NOMO-1 treated with DMSO at 0.1 percent for 48 hours (cell line): ENCODE measurements at regions not wholly inside any gene's neighbourhood (a gene's known extent, or its start where the extent isn't known, plus 50 kb on each side); places are given as distances from the start of the nearest gene placed in this dataset.
"Not testable (repeated sequence)": the region's sequence is repeated elsewhere in the genome, so short reads cannot be mapped to it uniquely, and the experiment has no call there.

Source experiments
- DNase-seq: peaks from one replicate; lab custom pipeline; 2025; ENCODE audit not compliant: unreplicated experiment; lab: John Stamatoyannopoulos, UW

DNA sequence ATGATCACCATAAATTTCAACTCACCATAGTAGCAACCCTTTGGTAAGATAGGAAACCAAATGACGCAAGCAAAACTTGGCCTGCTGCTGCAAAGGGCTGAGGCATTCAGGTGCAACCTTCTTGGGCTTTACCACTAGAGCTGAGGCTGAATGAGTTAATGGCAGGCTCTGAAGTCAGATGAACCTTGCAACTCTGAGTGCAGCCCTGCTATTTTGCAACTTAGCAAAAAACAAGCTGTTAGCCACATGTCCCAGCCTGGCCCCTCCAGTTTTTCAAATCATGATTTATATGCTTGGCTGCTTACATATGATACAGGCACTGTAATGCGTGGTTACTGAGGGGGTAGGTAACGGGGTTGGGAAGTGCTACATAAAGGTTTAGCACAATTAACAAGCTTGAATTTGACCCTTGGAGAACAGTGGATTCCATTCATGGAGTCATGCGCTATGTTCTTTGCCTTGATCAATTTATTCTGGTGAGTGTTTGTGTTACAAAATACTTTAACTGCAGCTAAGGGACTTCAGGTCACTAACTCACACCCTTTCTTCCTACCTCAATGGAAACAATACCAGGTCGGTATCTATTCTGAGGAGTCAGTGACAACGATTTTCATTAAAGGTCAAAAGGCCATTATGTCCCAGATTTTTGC, 80.5 kb upstream of the PPARGC1A start:
- DNase-seq = no peak

- no peak for DNase-seq
Observed at GRCh38 chr4:23969635-23970145, 79.8 kb upstream of the PPARGC1A start.

DNA sequence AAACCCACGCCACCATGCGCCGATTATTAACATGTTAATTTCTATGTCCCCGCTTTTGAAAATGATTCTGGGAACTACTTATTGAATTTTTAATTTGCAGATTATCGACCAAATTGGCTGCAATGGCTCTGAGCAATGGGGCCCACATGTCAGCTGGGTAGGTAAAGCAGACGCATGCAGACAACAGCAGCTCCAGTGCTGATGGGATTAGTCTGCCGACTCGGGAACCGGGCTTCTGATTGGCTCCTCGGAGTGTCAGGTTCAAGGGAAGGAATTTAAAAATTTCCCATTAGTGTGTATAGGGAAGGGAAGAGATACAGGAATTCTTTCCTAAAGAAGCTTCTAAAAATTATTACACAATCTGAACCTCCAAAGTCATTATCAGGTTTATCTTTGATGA, 77.4 kb upstream of the PPARGC1A start:
- no peak for DNase-seq

- no peak for DNase-seq
Observed at GRCh38 chr4:23966725-23967124, 76.9 kb upstream of the PPARGC1A start.

DNA sequence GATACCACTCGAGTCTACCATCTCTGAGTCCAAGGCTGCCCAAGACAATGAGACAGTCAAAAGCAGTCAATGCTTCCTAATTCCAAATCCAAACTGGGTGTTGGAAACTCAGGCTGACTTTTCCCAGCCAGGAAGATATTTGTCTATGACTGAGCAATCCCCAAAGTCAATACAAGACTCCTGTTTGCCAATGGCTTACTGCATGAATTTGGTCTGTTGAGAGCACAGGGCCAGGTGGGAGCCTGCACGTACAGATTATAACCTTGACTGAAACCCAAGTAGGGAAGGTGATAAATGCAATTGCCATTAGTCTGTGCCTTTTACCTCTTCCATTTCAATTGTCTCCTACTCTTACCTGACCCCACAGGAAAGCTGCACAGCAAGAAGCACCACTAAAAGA, 72.6 kb upstream of the PPARGC1A start:
- no peak for DNase-seq

DNA sequence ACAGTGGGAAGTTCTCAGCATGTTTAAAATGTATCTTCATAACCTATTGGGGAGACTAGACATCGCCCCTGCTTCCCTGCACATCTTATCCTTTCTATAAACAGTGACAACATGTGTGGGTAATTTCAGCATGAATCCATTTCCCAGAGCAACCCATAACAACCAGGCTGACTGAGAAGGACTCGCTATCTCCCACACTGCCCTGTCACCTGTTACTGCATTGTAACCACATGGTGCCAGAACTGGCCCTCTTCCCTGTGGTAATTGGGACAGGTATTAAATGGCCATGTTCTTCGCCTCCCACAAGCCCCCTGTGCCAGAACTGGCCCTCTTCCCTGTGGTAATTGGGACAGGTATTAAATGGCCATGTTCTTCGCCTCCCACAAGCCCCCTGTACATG, 71.5 kb upstream of the PPARGC1A start:
- DNase-seq = not testable (repeated sequence)

DNA sequence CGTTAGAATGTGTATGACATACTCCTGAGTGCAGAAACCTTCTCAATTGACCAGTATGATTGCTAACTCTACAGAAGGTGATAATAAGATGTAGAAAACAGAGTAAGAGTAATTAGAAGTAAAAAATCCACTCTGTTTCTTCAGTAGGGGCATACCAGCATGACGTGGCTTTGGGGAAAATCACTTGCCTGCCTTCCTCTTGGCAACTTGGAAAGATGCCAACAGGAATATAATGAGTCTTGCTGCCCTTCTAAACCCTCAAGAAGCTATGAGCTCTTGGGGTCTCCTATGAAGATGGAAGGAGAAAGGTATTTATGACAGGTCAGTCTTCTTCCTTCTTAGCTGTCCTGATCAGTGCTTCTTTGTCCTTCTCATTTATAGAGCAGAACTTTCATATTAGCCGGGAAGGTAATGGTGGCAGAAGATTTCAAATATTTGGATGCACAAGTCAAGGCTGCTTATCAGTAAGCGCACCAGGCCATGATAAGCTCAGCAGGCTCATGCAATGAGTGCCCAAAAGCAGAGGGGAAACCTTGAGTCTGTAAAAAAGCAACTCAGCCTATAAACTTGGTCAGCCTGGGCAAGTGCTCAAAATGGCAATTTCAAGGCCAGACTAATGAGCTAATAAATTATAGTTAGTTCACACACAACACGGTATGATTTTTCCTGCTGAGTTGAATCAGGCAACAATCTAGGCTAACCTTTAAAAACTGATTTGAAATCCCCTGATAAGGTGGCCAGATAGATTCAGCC, 69.7 kb upstream of the PPARGC1A start:
- no peak for DNase-seq

- DNase-seq = no peak
Observed at GRCh38 chr4:23958749-23959148, 68.9 kb upstream of the PPARGC1A start.

DNA sequence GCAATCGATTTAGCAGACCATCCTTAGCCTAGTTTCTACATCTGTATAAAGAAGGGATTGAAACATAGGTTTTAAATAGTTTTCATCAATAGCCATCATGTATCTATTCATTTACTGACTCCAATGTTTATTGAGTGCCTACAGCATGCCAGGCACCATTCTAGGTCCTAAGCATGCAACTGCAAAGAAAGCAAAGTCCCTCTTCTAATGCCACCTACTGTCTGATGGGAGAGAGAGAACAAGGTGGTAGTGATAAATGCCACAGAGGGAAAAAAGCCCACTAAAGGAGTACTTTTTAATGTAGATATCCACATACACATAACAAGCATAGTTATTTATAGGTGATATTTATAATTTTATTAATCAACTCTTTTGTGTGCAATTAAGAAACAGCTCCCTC, 67.6 kb upstream of the PPARGC1A start:
- DNase-seq = no peak

GRCh38 chr4:23956601-23957364, 66.9 kb upstream of the PPARGC1A start:
- peak; percentile 15 for DNase-seq

- DNase-seq = peak; percentile 28
Observed at GRCh38 chr4:23952258-23952657, 62.4 kb upstream of the PPARGC1A start.

- DNase-seq = no peak
Observed at GRCh38 chr4:23947826-23948225, 58.0 kb upstream of the PPARGC1A start.

DNA sequence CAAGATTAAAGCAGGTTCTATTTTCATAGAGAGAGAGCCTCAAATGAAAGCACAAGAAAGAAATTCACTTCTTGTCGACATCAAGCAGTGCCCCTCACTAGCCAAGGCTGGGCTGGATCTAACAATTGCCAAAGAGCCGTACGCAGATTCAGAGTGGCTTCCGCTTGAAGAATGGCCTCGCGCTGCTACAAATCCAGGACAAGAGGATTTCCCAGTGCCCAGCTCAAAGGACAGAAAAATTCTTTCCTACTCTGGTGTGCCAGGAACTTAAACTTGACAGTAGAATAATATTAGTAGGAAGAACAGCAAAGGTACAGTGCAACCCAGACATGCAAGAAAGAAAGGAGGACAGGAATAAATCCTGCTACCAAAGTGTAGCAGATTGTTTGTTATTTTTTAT, 56.5 kb upstream of the PPARGC1A start:
- DNase-seq = no peak

DNA sequence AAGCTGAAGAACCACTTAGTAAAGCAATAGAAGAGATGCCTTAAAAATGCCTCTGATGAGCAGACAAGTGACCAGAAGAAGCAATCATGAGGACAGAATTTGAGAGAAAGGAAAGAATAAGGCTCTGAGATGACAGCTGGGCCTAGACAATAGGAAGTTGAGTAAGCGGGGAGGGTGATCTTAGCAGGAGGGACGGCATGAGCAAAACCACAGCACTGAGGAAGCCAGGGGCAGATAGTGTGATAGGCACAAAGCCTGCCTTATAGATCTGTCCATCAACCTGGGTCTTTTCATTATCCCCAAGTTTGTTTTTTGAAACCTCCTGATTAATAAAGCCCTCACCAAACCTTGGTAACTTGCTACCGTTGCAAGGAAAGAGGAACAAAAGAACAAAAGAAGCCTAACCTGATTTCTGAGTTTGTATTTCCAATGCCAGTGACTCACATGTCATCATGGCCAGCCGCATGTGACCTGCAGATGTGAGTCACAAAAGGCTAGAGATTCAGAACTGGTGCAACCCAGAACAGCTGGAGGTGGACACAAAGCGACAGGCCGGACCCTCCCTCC, 55.7 kb upstream of the PPARGC1A start:
- DNase-seq = peak; percentile 97

DNA sequence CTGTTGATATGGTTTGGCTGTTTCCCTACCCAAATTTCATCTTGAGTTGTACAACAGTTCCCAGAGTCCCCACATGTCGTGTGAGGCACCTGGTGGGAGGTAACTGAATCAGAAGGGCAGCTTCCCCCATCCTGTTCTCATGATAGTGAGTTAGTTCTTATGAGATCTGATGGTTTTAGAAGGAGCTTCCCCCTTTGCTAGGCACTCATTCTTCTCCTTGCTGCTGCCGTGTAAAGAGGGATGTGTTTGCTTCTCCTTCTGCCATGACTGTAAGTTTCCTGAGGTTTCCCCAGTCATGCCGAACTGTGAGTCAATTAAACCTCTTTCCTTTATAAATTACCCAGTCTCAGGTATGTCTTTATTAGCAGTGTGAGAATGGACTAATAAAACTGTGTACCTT, 54.7 kb upstream of the PPARGC1A start:
- DNase-seq = not testable (repeated sequence)

DNA sequence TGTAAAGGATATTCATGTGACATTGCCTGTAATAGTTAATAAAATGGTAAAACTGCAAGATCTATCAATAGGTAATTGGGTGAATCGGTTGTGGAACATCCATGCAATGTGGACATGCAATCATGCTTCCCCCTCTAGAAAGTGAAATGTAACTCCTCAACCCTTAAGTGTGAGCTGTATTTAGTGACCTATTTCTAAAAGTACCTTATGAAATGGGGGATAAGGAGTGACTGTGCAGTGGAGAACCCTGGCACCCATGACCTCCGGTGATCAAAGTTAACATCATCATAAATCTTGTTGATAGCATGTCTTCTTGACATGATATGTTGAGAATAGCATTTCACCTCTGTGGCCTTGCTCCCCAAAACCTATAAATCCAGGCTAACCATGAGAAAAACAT, 53.6 kb upstream of the PPARGC1A start:
- no peak for DNase-seq

- DNase-seq = no peak
Observed at GRCh38 chr4:23942471-23942870, 52.6 kb upstream of the PPARGC1A start.
